ENCODE measurements at regions not wholly inside any gene's neighbourhood (a gene's known extent, or its start where the extent isn't known, plus 50 kb on each side); places are given as distances from the start of the nearest gene placed in this dataset.
"Not testable (repeated sequence)": the region's sequence is repeated elsewhere in the genome, so short reads cannot be mapped to it uniquely, and the experiment has no call there.

GRCh38 chr1:207261971-207262370 lies 59.5 kb upstream of the CD55 start:
- no peak overlapping the region for H3K4me3 Mint-ChIP-seq
- peaks cover 3 to 9% (median 4%) of the 10 kb centered on the region in 3 donors for H3K4me1 Mint-ChIP-seq
- peaks cover 0 to 8% (median 2%) of the 10 kb centered on the region in 3 donors for H3K9me3 Mint-ChIP-seq
- H3K36me3 Mint-ChIP-seq: peaks cover 3% of the 10 kb centered on the region
- H3K27ac Mint-ChIP-seq: no peak overlapping the region
- no peaks in the 10 kb centered on the region for H3K27me3 Mint-ChIP-seq

GRCh38 chr1:207262891-207263290 lies 58.6 kb upstream of the CD55 start:
- not testable (repeated sequence) for H3K4me3 Mint-ChIP-seq, H3K4me1 Mint-ChIP-seq

GRCh38 chr1:207264663-207265252 lies 56.7 kb upstream of the CD55 start:
- Mint-ChIP-seq H3K9me3 (peaks cover 0 to 2% (median 0%) of the 10 kb centered on the region in 3 donors), H3K4me1 (peaks cover 4 to 9% (median 5%) of the 10 kb centered on the region in 3 donors), H3K27me3 (no peaks in the 10 kb centered on the region), H3K27ac (peak overlapping the region in 1 of 3 donors; percentile 62), H3K36me3 (peaks cover 2% of the 10 kb centered on the region), H3K4me3 (no peak overlapping the region)

More at GRCh38 chr1:207262891-207263290, 58.6 kb upstream of the CD55 start:
- not testable (repeated sequence) for H3K9me3 Mint-ChIP-seq, H3K27me3 Mint-ChIP-seq, H3K36me3 Mint-ChIP-seq
- peak overlapping the region in 2 of 3 donors; percentile 56 to 59 for H3K27ac Mint-ChIP-seq

GRCh38 chr1:207268337-207268736 lies 53.1 kb upstream of the CD55 start:
- no peaks in the 10 kb centered on the region for H3K27me3 Mint-ChIP-seq
- H3K36me3 Mint-ChIP-seq: no peaks in the 10 kb centered on the region
- peaks cover 0 to 4% (median 0%) of the 10 kb centered on the region in 3 donors for H3K9me3 Mint-ChIP-seq
- H3K4me3 Mint-ChIP-seq: no peak overlapping the region
- H3K27ac Mint-ChIP-seq: peak overlapping the region in 2 of 3 donors; percentile 8 to 80
- H3K4me1 Mint-ChIP-seq: peaks cover 0 to 2% (median 0%) of the 10 kb centered on the region in 3 donors

GRCh38 chr1:207268753-207269511 lies 52.5 kb upstream of the CD55 start:
- Mint-ChIP-seq H3K9me3 (peaks cover 0 to 4% (median 0%) of the 10 kb centered on the region in 3 donors), H3K27ac (no peak overlapping the region), H3K4me3 (peak overlapping the region in 1 of 4 donors; percentile 21), H3K4me1 (peaks cover 0 to 2% (median 0%) of the 10 kb centered on the region in 3 donors), H3K27me3 (no peaks in the 10 kb centered on the region), H3K36me3 (no peaks in the 10 kb centered on the region)
